HG03521 (cell line): ENCODE measurements at regions not wholly inside any gene's neighbourhood (a gene's known extent, or its start where the extent isn't known, plus 50 kb on each side); places are given as distances from the start of the nearest gene placed in this dataset.

Source experiments
- ATAC-seq: cut with Tn5 transposase; IDR thresholded peaks from one replicate; pipeline ENCODE4 v1.9.1; 2021; ENCODE audit warnings: mild to moderate bottlenecking, moderate library complexity; ENCODE audit not compliant: unreplicated experiment

DNA sequence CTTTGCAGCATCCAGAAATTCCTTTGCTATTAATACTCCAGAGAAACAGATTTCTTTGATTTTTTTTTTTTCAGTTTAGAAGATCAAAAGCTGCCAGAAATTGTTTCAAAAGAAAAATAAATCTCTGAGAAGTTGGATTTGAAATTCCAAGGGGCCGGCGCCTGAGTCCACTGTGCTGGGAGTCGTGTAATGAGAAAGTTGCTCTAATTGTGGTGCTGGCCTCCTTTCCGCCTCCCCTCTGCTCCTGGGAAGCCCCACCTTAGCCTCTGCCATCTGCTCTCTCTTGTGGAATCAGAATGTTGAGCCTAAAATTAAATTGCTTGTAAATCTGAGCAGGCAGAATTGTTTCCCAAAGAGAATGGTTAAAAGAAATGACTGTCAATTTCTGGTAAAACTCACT lies 93.3 kb downstream of the EMX2 start:
- no peak for ATAC-seq

DNA sequence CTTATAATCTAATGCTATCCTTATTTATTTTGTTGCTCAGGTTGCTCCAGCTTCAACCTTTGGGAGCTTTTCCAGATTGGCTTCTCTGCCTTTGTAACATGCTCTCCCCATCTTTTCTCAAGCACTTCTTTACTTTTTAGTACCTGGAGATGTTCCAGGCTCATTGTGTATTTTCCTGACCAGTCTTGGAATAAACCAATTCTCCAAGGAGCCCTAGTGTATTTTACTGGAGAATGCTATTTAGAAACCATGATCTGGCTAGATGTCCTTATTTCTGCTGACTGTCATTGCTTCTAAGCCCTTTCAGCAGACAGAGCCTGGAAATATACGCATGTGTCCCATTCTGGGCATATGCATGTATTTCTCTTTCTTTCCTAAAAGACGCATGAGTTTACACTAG lies 95.7 kb downstream of the EMX2 start:
- ATAC-seq = no peak

DNA sequence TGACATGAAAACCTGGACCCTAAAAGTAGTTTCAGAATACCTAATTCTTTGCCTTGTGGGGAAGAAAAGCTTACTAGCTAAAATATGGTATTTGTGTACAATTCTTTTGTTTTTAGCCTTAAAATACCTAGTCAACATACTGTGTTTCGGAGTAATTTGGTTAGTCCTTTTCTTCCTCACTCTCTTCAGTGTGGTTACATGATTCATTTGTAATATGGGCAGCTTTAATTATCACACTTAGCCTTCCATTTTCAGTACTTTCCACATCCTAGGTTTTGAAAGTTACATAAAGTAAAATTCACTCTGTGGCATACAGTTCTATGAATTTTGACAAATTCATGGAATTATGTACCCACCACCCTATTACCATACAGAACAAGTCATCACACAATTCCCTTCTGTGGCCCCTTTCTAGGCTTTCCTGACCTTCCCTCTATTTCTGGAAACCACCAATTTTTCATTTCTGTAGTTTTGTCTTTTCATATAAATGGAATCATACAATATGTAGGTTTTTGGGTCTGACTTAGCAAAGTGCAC lies 96.2 kb downstream of the EMX2 start:
- no peak for ATAC-seq

DNA sequence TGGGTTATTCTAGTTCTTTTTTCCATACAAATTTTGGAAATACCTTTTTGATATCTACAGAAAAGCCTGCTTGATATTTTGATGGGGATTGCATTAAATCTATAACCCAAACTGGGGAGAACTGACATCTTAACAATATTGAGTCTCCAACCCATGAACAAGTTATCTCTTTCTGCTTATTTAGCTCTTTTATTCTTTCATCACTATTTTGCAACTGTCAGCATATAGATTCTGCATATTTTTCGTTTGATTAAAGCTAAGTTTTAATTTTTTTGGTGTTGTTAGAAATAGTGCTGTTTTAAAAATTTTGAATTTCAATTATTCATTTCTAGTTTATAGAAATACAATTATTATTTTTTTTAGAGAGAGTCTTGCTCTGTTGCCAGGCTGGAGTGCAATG lies 97.9 kb downstream of the EMX2 start:
- ATAC-seq = no peak

DNA sequence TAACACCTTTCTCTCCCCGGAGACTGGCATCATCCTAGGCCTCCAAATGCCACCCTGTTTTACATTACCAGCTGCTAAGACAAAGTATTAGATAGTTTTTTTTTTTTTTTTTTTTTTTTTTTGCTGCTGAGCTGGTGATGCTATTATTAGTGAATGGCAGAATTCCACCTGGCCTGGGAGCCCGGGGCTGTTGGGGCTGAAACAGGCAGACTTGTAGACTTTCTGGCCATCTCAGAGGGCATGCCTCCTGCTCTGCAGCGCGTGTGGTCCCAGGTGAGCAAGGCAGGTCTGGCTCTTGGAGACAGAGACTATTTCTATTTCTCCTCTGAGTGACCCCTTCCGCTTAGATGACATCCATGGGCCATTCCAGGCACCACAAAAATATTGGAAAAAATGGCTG lies 104.2 kb downstream of the EMX2 start:
- no peak for ATAC-seq

DNA sequence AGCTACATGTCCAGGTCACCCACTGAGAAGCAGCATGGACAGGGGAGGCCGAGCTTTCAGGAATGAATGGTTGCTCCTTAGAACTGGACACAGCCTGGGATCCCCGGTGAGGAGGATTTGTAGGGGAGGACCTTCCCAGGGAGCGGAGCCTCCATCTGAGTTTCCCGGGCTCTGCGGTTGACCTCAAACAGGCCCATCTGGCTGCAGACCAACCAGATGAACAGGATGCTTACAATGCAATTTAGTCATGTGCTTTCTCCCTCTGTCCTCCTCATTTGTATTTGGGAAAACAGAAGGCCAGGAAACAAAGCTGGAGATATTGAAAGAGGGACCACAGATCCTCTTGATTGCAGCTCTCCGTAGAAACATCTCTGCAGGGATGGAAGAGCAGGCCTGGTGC lies 104.8 kb downstream of the EMX2 start:
- ATAC-seq = no peak

DNA sequence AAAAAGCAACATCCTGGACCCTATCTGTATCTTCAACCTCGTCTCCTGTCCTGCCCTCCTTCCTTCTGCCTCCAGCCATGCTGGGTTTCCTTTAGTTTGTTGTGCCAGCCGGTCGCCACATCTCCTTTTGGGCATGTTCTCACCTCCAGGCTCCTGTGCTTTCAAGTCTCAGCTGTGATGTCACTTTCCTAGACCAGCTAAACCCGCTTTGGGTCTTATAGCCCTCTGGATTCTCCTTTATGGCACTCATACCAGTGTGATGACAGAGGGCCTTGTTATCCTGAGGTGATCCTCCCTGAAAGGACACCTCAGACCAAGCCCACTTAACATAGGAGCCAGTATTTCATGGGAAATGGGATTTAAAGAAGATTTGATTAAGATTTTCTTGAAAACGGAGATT lies 108.6 kb downstream of the EMX2 start:
- ATAC-seq = no peak

DNA sequence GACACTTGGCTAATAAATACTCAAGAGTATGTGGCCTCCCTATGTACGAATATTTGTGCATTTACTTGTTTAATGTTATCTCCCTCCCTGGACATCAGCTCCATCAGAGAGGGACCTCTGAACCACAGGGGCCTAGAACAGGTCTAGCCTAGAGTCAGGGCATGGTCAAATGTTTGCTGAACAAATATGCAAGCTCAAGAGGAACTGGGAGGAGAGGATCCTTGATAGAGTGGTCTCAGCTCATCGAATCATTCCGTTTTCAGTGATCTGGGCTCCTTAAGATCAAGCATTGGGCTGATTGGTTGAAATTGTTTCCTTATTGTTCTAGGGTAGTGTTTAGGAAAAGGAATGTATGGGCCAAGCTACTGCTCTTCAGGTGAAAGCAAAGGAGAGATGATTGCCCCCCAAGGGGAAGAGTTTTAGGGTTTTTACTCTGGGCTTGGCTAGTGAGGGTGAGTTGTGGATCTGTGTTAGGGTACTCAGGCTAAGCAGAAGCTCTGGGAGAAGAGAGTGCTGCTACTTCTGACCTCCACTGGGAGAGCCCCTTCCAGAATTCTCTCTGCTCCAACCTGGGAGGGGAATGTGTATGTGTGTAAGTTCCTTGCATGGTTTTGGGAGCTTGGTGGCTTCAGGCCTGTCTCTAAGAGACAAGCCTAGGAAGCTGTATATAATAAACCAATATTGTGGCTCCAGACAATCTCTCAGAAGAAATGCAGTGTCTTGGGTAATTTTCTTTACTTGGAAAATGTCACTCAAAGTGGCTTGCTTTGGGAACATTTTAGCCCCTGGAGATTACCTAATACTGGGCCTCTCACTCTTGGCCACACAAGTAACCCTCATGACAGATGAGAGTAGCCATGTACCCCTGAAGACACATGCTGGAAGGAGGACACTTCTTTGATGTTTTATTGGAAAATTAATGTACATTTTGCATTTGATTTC lies 110.0 kb downstream of the EMX2 start:
- ATAC-seq = no peak

DNA sequence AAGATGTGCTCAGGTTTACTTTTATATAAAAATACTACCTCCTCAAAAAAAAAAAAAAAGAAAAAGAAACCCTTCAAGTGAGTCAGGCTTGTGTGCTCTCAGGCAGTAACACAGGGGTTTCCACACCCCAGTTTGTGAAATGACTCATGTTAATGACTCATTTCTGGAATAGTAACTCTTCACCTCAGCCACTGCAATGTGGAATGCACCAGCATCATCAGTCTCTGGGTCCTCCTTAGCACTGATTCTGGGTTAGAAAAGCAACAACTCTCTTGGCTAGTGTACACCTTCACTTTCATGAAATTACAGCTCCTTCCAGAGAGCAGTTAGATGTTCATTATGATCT lies 110.6 kb downstream of the EMX2 start:
- ATAC-seq = peak; percentile 75

DNA sequence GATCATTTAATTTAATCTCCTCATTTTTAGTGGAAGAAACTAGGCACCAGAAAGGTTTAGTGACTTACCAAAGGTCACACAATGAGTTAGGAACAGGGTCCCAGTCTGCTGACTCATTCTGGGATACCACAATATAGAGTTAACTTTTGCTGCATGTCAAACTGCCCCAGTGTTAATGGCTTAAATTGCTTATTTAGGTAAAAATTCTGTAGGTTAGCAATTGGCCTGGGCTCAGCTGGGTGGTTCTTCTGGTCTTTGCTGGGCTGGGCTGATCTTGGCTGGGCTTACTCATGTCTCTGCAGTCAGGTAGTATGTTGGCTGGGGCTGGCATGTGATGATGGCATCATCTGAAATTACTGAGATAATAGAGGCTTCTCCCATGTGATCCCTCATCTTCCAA lies 111.6 kb downstream of the EMX2 start:
- ATAC-seq = no peak

DNA sequence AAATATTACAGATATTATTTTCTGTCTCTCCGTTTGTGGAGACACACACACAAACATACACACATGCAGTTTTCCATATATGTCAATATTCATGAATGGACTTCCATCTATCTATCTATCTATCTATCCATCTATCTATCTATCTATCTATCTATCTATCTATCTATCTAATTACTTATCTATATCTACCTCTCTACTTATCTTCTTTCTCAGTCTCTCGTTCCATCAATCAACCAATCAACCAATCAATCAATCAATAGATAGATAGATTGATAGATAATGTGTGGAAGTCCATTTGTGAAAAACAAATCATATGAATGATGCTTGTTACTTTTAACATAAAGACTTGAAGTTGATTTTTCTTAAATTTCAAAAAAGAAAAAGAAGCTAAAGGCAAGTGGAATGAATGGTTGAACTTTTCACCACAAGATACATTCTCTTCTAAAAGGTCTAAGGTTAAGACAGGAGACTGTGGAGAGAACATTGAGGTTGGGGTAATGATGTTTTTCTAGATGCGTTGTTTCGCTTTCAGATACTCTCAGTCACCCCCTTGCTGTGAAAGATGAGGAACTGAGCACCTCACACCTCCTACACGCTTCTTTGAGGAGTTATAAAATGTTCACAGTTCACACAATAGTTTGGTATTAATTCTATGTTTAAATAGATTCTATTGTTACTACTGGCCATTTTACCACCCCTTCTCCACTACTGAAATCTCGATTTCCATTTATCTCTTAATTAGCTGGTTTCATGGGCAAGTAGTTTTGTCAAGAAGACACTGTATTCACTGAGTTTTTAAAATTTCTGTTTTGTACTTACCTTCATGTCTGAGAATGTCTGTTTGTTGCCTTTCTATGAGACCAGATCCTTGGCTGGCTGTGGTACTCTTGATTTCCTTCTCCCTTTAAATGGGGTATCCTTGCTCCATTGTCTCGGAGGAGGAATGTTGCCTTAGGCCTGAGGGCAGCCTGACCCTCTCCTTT lies 114.1 kb downstream of the EMX2 start:
- ATAC-seq = peak; percentile 88

DNA sequence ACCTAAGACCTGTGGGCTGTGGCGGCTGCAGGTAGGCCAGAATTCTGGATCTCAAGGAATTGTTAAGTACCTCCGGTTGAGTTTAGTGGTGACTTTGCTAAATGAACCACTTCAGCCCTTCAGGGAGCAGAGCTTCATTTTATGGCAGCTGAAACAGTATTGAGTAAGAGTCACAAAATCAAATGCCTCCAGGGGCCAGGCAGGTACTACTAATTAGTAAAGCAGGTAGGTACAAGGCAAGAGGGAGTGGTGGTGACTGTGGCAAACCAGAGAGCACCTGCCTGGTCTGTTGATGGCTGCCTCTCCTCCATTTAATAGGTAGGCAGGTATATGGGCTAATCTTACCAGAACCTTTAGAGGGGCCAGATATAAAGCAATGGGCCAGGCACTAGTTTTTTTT lies 118.8 kb downstream of the EMX2 start:
- ATAC-seq = no peak

DNA sequence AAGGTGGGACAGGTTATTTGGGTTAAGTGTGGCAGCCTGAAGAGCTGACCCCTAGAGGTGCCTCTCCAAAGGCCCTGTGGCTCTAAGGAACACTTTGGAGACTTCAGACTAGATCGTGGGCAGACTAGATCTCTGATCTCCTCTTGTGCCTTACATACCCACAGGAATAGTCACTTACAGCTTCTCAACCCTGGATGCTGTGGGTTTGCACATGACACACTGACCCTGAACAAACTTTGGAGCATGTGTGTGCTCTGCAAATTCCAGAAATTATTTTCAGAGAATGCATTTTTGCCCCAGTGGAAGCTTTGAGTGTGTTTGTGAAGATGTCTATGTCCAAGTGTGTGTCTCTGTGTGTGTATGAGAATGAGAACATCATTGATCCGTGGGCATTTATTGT lies 119.6 kb downstream of the EMX2 start:
- no peak for ATAC-seq

DNA sequence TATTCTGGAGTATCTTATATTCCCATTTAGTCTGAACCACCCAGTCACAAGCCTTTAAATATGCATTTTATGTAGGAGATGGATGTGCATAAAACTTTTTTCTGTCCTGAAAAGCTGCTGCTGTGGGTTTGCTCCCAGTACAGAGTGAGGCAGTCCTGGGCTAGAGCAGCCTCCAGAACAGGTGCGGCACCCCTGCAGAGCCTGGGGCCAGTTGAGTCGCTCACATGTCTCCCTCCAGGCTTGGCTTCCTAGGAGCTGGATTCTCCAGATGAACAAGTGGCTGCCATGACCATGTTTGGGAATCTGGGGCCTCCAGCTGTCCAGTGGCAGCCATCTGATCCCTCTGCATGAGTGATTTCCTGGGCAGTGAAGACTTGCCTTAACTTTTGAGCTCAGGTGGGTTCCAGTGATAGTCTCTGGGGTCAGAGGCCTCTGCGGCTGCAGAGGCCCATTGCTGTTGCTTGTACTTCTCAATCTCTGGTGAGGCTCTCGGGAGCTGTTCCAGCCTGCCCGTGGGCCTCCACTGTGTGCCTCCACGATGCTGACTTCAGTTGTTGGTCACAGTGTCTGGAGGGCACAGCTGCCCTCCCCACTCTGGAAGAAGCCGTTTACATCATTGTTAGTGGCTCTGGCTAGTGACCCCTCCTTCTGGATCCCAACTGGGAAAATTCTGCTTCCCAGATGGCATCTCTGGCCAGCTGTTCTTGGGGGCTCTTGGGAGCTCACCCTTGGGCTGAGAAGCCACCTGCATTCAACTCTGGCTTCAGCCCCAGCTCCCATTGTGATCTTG lies 120.4 kb downstream of the EMX2 start:
- ATAC-seq = no peak

DNA sequence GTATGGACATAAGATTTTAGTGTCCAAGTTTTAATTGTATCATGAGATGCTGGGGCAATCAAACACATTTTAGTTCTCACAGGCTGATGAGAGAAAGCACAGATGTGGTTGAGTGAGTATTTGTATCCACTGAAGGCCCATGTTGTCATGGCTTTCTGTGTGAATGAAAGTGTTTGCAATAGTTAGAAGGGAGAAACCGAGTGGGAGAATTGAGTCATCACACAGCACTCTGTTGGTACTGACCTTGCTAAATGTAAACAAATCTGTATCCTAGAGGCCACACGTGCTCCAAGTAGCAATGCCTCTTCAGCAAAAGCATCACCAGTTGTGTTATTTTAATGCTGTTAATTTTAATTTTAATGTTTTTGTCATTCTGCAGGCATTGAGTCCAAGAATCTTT lies 121.2 kb downstream of the EMX2 start:
- ATAC-seq = peak; percentile 98

DNA sequence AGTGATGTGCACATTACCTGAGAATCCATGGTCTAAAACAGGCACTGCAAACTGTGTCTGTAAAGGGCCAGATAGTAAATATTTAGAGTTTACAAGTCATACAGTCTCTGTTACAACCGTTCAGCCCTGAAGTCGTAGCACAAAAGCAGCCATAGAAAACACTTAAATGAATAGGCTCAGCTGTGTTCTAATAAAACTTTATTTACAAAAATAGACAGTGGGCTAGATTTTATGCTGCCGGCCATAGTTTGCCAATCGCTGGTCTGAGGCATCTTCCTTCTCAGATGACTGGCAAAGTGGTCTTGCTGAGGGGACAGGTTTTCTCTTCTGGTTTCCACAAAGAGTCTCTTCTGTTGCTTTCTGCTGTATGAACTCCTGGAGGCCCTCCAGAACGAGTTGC lies 121.7 kb downstream of the EMX2 start:
- ATAC-seq = no peak

DNA sequence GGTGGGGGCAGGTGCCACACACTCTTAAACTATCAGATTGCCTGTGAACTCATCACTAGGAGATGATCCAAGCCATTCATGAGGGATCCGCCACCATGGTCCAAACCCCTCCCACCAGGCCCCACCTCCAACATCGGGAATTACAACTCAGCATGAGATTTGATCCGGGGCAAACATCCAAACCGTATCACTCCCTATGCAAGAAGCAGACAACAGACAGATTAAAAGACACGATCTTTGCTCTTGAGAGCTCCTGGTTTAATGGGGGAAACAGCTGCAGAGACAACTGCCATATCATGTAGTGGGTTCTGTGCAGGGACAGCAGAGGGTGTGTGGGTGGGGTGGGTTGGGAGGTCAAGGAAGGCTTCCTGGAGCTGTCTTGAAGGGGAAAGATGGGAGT lies 123.6 kb downstream of the EMX2 start:
- no peak for ATAC-seq

DNA sequence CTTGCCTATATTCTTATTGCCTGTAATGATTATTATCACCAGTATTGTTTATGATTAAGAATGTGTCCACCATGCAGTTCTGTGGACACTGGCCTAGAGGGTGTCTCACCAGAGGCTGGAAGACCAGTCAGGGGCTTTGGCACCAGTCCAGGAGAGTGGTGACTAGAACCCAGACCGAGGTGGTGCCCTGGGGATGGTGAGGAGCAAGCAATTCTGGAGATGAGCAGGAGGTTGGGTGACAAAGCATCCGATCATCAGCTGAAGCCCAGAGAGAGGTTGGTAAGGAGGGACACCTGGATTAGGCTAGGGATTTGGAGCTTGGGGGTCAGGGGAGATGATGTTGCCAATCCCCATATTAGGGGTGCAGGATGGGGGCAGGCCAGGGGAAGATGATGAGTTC lies 124.4 kb downstream of the EMX2 start:
- ATAC-seq = no peak

DNA sequence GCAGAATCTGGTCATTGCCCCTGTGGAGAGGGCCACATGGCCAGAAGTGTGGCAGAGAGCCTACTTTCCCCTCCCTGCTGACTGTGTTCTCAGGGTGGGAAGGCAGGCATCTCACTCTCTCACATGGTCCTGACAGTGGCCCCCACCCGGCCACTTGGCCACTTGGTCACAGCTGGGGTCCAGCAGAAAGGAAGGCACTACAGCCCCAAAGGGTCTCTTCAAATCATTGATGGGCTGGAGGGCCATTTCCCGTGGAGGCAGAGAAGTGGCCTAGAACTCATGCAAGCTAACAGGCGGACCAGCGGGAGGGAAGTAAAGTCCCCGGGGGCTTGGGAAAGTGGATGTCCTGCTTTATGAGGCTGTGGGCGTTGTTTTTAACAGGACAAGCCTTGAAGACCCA lies 125.3 kb downstream of the EMX2 start:
- no peak for ATAC-seq

DNA sequence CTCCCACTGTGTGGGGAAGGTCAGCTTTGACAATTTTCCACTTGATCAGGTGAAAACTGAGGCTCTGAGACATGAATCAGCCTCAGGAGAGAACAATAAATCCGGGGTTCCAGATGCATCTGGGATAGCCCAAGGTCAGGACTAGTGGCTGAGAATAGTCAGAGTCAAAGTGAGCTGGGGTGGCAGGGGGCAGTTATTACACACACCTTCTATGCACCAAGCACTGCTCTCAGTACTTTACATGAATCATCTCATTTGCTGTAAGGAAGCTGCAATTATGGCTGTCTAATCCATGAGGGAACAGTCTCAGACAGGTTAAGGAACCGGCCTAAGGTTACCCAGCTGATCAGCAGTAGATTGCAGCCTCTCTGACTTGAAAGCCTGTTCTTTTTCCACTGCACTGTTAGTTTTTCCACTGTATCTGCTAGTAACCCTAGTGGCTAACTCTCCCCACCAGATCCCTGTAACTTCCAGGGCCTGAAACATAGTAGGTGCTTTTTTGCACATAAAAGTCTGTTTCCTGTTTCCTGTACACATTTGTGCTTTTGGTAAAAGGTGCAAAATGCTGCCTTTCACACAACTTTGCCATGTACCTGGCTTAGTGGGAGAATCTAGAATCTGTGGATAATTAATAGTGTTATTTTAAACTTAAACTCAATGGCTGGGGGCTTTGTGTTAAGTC lies 125.9 kb downstream of the EMX2 start:
- ATAC-seq = no peak
